ENCODE measurements at regions not wholly inside any gene's neighbourhood (a gene's known extent, or its start where the extent isn't known, plus 50 kb on each side); places are given as distances from the start of the nearest gene placed in this dataset.
A peak's percentile ranks its signal among the peaks of the same experiment; 100 is the strongest.

DNA sequence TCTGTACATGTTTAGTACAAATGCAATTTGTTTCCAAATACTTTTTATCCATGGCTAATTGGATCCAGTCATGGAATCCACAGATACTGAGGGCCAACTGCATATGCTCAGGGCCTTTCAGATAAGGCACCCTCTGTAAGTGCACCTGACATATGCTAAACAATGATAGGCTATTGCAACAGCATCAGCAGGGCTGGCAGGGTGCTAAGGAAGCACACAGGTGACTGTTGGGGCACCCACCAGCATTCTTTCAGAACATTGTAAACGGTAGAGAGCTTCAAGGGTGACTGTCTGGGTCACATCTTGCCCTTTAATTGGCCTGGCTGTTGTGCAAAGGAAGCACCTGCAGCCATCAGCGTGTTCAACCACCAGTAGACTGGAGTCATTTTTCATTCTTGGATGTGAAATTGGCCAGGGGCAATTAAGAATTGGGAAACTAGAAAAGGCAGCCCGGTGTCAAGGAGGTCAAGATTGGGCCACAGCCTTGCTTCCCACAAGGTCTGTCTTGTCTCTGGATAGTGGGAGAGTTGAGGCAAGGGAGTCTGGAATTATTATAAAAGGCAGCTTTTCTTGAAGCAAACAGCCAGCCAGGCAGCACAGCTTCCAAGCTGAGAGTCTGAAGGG lies 129.3 kb upstream of the RAI14 start:
- in situ Hi-C loops (cut with MboI; ENCODE audit: low pct_unique_long_range_greater_than_20kb, low sequenced_read_pairs, unreplicated experiment): no loop called here
- DNase-seq (ENCODE audit: low spot score): no peak
- TF ChIP-seq, protein P1, sequence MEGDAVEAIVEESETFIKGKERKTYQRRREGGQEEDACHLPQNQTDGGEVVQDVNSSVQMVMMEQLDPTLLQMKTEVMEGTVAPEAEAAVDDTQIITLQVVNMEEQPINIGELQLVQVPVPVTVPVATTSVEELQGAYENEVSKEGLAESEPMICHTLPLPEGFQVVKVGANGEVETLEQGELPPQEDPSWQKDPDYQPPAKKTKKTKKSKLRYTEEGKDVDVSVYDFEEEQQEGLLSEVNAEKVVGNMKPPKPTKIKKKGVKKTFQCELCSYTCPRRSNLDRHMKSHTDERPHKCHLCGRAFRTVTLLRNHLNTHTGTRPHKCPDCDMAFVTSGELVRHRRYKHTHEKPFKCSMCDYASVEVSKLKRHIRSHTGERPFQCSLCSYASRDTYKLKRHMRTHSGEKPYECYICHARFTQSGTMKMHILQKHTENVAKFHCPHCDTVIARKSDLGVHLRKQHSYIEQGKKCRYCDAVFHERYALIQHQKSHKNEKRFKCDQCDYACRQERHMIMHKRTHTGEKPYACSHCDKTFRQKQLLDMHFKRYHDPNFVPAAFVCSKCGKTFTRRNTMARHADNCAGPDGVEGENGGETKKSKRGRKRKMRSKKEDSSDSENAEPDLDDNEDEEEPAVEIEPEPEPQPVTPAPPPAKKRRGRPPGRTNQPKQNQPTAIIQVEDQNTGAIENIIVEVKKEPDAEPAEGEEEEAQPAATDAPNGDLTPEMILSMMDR (IDR thresholded peaks at IDR 0.05; ENCODE audit: extremely low read depth, insufficient read depth, missing control alignments): no peak

DNA sequence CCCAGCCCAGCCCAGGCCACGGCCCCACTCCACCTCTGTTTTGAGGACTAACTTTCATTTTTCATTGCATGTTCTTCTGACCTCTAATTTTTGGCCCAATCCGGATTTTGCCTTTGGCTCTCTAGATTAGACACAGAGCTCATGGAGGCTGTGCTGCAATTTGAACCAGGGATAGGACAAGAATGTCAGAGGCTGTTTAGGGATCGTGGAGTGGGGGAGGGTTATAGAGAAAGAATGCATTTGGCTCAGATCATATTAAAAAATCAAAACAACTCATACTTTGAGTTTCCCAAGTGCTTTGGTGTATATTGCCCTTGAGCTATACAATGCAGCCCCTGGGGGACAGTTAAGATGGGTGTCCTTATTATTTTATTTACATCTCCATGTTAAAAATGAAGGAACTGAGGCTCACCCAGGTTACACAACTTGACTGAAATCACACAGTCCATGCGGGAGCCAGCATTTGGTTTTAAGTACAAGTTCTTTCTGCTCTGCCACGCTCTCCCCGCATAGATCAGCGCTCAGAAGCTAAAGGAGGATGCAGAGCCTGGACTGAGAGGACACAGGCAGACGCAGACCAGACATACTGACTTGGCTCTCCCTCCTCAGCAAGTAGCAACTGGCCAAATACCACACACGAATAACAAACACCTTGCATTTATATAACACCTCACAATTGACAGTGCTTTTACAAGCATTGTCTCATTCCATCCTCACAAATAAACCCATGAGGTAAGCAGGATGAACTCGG lies 126.4 kb upstream of the RAI14 start:
- no peak for DNase-seq (ENCODE audit: low spot score)
- in situ Hi-C loops (cut with MboI; ENCODE audit: low pct_unique_long_range_greater_than_20kb, low sequenced_read_pairs, unreplicated experiment): no loop called here
- TF ChIP-seq, protein P1 (IDR thresholded peaks at IDR 0.05; ENCODE audit: extremely low read depth, insufficient read depth, missing control alignments): no peak

DNA sequence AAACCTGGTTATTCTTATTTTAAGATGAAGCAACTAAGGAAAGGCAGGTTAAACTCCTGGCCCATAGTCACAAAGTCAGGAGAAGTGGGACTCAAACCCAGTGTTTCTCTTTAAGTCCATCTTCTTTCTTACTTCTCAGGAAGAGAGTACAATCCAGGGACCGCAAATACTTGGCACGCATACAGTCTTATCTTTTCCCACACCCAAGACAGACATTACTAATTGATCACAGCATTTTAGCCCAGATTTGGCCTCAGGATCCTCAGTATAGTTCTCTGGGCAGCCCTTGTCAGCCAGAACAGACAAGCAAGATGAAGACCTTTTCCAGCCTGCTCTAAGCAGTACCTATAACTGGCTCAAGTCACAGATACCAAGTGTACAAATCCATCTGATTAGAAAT lies 125.5 kb upstream of the RAI14 start:
- TF ChIP-seq, protein P1 (IDR thresholded peaks at IDR 0.05; ENCODE audit: extremely low read depth, insufficient read depth, missing control alignments): no peak
- no peak for DNase-seq (ENCODE audit: low spot score)
- in situ Hi-C loops (cut with MboI; ENCODE audit: low pct_unique_long_range_greater_than_20kb, low sequenced_read_pairs, unreplicated experiment): no loop called here

DNA sequence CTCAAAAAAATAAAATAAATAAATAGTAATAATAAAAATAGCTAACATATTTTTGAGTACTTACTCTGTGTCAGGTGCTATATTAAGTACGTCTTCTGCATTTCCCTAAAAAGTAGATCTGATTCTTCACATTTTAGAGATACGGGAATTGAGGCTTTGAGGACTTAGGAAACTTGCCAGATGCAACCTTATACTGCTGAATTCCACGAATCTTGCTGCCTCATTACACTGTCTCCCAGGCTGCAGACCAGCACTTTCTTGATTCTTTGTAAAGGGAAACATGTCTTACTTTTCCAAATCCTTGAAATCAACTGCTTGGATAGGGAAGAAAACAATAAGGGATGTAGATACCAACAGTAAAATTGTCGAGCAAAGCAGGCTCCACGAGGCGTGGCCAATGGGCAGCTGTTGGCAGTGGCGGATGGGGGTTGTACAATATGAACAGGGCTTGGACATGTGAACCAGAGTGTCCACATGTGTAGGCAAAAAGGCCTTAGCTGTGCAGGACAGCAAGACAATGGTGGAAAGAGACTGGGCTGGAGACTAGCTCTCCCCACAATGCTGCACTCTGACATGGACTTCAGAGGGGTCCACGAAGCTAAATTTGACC lies 124.3 kb upstream of the RAI14 start:
- DNase-seq (ENCODE audit: low spot score): no peak
- TF ChIP-seq, protein P1 (IDR thresholded peaks at IDR 0.05; ENCODE audit: extremely low read depth, insufficient read depth, missing control alignments): no peak
- in situ Hi-C loops (cut with MboI; ENCODE audit: low pct_unique_long_range_greater_than_20kb, low sequenced_read_pairs, unreplicated experiment): no loop called here

DNA sequence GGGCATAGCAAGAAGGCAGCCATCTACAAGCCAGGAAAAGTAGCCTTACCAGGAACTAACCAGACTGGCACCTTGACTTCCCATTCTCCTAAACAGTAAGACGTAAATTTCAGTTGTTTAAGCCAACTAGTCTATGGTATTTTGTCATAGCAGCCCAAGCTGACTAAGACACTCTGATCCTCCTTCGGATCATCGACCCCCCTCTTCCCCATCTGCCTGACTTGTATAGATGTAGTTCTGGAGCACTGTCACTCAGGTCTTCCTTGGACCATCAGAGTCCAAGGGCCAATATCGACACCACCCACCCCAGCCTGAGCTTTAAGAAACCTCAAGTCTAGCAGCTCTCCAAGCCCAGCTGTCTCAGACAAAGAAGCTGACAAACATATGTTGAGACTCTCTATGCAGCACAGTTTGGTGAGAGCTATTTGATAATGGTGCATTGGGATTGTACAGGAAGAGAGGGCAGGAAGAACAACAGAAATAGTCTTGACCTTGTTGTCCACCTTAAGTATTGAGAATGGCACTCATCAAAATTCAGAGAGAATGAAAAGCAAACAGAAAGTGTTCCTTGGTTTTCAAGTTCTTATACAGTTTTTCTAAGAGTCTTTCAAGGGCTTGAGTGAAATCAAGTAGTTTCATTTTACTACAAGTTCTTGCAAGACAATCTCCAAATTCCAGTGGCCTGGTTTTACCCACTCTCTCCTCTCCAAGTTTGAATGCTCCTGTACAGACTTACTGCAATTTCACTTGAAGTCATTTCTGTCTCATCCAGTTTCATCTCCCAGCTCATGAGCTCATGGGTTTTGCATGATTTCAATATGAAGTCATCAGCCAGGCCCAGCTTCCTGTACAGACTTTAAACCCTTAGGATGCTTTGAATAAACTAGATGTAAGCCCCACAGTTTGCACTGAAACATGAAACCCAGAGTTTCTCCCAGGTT lies 122.3 kb upstream of the RAI14 start:
- in situ Hi-C loops (cut with MboI; ENCODE audit: low pct_unique_long_range_greater_than_20kb, low sequenced_read_pairs, unreplicated experiment): no loop called here

More for the DNA sequence above, 122.3 kb upstream of the RAI14 start:
- TF ChIP-seq, protein P1 (IDR thresholded peaks at IDR 0.05; ENCODE audit: extremely low read depth, insufficient read depth, missing control alignments): no peak
- peak; percentile 28 for DNase-seq (ENCODE audit: low spot score)
